ENCODE measurements at regions not wholly inside any gene's neighbourhood (a gene's known extent, or its start where the extent isn't known, plus 50 kb on each side); places are given as distances from the start of the nearest gene placed in this dataset.

DNA sequence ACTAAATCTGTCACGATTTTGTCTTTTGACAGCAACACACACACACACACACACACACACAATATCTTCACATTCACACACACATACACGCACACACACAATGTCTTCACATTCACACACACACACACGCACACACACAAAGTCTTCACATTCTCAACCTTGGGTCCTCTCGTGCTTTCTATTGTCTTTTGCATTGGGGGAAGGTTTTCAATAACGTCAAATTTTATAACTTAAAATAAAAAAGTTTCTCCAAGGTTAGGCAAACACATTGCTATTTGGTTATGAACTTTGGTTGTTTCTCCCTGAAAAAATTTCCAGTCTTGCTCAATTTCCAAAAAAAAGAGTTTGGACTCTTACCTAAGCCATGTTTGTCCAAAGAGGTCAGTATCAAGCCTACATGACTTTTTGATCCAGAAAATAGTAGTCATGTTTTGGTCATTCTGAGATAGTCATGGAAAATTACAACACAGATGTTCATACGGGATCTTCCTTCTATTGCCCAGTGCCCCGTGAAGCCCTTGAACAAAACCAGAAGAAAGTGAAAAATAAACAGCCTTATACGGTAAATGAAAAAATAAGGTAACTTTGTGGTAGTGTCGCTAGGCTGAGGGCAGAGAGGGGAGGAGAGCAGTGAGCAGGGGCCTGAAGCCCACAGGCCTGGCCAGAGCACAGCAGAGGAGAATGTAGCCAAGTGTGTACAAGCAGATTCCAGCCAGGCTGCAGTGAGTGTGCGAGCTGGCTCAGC is 542.8 kb upstream of the ID2 start:
- TF ChIP-seq TAF1 (IDR thresholded peaks at IDR 0.05; ENCODE audit: low read depth): no peak
- TF ChIP-seq, protein P1, sequence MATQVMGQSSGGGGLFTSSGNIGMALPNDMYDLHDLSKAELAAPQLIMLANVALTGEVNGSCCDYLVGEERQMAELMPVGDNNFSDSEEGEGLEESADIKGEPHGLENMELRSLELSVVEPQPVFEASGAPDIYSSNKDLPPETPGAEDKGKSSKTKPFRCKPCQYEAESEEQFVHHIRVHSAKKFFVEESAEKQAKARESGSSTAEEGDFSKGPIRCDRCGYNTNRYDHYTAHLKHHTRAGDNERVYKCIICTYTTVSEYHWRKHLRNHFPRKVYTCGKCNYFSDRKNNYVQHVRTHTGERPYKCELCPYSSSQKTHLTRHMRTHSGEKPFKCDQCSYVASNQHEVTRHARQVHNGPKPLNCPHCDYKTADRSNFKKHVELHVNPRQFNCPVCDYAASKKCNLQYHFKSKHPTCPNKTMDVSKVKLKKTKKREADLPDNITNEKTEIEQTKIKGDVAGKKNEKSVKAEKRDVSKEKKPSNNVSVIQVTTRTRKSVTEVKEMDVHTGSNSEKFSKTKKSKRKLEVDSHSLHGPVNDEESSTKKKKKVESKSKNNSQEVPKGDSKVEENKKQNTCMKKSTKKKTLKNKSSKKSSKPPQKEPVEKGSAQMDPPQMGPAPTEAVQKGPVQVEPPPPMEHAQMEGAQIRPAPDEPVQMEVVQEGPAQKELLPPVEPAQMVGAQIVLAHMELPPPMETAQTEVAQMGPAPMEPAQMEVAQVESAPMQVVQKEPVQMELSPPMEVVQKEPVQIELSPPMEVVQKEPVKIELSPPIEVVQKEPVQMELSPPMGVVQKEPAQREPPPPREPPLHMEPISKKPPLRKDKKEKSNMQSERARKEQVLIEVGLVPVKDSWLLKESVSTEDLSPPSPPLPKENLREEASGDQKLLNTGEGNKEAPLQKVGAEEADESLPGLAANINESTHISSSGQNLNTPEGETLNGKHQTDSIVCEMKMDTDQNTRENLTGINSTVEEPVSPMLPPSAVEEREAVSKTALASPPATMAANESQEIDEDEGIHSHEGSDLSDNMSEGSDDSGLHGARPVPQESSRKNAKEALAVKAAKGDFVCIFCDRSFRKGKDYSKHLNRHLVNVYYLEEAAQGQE (IDR thresholded peaks at IDR 0.05; ENCODE audit: low read depth): no peak
- TF ChIP-seq, protein P2, sequence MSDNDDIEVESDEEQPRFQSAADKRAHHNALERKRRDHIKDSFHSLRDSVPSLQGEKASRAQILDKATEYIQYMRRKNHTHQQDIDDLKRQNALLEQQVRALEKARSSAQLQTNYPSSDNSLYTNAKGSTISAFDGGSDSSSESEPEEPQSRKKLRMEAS (IDR thresholded peaks at IDR 0.05): no peak
- no peak for TF ChIP-seq TEAD4 (IDR thresholded peaks at IDR 0.05)
- no peak for TF ChIP-seq CEBPB (IDR thresholded peaks at IDR 0.05)
- no peak for TF ChIP-seq TCF12 (IDR thresholded peaks at IDR 0.05; ENCODE audit: low read depth)
- no peak for TF ChIP-seq RAD21 (IDR thresholded peaks at IDR 0.05; ENCODE audit: low read depth)

DNA sequence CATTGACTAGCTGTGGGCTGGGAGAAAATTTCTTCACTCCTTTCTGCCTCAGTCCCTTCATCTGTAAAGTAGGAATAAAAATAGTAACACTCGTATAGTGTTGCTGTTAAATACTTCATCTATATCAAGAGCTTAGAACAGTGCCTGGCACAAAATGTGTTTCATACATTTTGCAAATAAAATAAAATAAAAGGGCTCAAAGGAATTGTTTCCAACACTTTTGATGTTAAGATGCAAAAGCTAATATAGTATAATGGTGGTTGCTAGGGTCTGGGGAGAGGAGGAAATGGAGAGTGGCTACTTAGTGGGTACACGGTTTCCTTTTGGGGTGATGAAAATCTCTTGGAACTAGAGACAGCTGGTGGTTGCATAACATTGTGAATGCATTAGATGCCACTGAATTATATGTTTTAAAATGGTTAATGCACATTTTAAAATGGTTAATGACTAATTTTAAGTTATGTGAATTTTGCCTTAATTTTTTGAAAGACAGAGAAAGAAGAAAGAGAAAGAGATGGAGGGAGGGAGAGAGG is 542.1 kb upstream of the ID2 start:
- TF ChIP-seq NFIC (IDR thresholded peaks at IDR 0.05) (no peak), USF1 (IDR thresholded peaks at IDR 0.05) (no peak)

GRCh38 chr2:8141079-8141707 is 540.7 kb upstream of the ID2 start:
- TF ChIP-seq YY1 (IDR thresholded peaks at IDR 0.05; ENCODE audit: low read depth): no peak
- TF ChIP-seq FOXM1 (IDR thresholded peaks at IDR 0.05; ENCODE audit: borderline replicate concordance, low read depth): no peak
- TF ChIP-seq TEAD4 (IDR thresholded peaks at IDR 0.05): no peak

DNA sequence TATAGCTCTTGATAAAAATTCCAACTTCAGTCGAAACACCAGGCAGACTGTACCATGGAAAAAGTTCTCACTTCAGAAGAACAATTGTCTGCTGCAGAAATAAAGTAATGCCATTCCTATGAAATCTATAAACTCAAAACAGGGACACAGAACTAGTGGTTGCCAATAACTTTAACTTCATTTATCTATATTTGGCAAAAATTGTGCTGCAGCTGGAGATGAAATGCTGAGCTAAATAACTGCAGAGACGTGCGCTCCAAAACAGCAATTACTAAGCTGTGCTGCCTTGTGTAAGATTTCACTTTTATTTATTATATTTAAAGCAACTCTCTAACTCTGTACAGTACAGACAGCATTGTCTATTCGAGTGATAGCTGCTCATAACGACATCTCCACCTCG is 540.1 kb upstream of the ID2 start:
- TF ChIP-seq TAF1 (IDR thresholded peaks at IDR 0.05; ENCODE audit: low read depth) (no peak), RAD21 (IDR thresholded peaks at IDR 0.05; ENCODE audit: low read depth) (no peak), NFIC (IDR thresholded peaks at IDR 0.05) (no peak)

GRCh38 chr2:8142461-8142860 is 539.4 kb upstream of the ID2 start:
- TF ChIP-seq TAF1 (IDR thresholded peaks at IDR 0.05; ENCODE audit: low read depth) (no peak), RAD21 (IDR thresholded peaks at IDR 0.05; ENCODE audit: low read depth) (no peak), FOXM1 (IDR thresholded peaks at IDR 0.05; ENCODE audit: borderline replicate concordance, low read depth) (no peak), YY1 (IDR thresholded peaks at IDR 0.05; ENCODE audit: low read depth) (no peak), NFIC (IDR thresholded peaks at IDR 0.05) (no peak), TCF12 (IDR thresholded peaks at IDR 0.05; ENCODE audit: low read depth) (no peak), TEAD4 (IDR thresholded peaks at IDR 0.05) (no peak), ZBTB7A (IDR thresholded peaks at IDR 0.05; ENCODE audit: low read depth) (no peak)
- TF ChIP-seq, protein P2 (IDR thresholded peaks at IDR 0.05): no peak
- TF ChIP-seq, protein P1 (IDR thresholded peaks at IDR 0.05; ENCODE audit: low read depth): no peak

- TF ChIP-seq, protein P2 (IDR thresholded peaks at IDR 0.05): no peak
- no peak for TF ChIP-seq YY1 (IDR thresholded peaks at IDR 0.05; ENCODE audit: low read depth)
- TF ChIP-seq EP300 (IDR thresholded peaks at IDR 0.05; ENCODE audit: borderline replicate concordance): no peak
- no peak for TF ChIP-seq USF1 (IDR thresholded peaks at IDR 0.05)
- no peak for TF ChIP-seq NFIC (IDR thresholded peaks at IDR 0.05)
- TF ChIP-seq CREB1 (IDR thresholded peaks at IDR 0.05; ENCODE audit: low read depth): no peak
- no peak for TF ChIP-seq CEBPB (IDR thresholded peaks at IDR 0.05)
- TF ChIP-seq TEAD4 (IDR thresholded peaks at IDR 0.05): no peak
- TF ChIP-seq, protein P1 (IDR thresholded peaks at IDR 0.05; ENCODE audit: low read depth): no peak
- TF ChIP-seq ZBTB7A (IDR thresholded peaks at IDR 0.05; ENCODE audit: low read depth): no peak
- no peak for TF ChIP-seq FOXM1 (IDR thresholded peaks at IDR 0.05; ENCODE audit: borderline replicate concordance, low read depth)
- no peak for TF ChIP-seq EGR1 (IDR thresholded peaks at IDR 0.05)
These were observed 537.7 kb upstream of the ID2 start for GRCh38 chr2:8144131-8144631.
